HG02970 (cell line): ENCODE measurements at regions not wholly inside any gene's neighbourhood (a gene's known extent, or its start where the extent isn't known, plus 50 kb on each side); places are given as distances from the start of the nearest gene placed in this dataset.

Experiments used
- ATAC-seq: cut with Tn5 transposase; IDR thresholded peaks from one replicate; pipeline ENCODE4 v1.9.1; 2021; ENCODE audit warnings: mild to moderate bottlenecking, moderate library complexity, moderate number of reproducible peaks; ENCODE audit not compliant: unreplicated experiment, low FRiP score

GRCh38 chr4:26267087-26267486, 53.7 kb upstream of the RBPJ start:
- no peak for ATAC-seq

DNA sequence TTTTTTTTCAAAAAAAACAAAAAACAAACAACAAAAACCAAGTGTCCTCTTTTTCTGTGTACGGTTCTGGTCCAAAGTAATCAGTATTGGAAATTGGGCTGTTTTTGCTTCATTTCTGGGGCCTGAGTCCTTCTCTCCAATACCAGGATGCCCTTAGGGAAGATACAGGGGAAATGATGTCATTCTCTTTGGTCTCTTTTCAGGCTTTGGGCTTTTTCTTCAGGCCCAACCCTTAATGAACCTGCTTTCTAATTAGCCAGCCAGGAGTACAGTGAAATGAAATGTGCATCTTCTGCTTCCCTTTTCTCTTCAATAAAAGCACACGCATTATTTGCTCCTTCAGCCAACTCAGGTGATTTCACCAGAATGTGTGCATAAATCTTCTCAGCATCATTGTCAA, 52.6 kb upstream of the RBPJ start:
- ATAC-seq, result no peak

GRCh38 chr4:26269038-26269437, 51.8 kb upstream of the RBPJ start:
- ATAC-seq, result no peak
